Endothelial cell of umbilical vein (primary cell): ENCODE measurements at regions not wholly inside any gene's neighbourhood (a gene's known extent, or its start where the extent isn't known, plus 50 kb on each side); places are given as distances from the start of the nearest gene placed in this dataset.

Experiments used
- BruUV-seq: library from RNA; stranded (reverse); fragments of 400-500 nt; replicated peaks from 2 replicates; lab custom pipeline; 2021; lab: Mats Ljungman, UMichigan
- CTCF ChIA-PET: fragments of 300-600, 350-600 bp; sonication (Branson Sonifier 250); formaldehyde crosslinking; loops from one replicate; lab custom pipeline; 2021; ENCODE audit warnings: antibody characterized with exemption, inconsistent platforms; lab: Charles Lee
- POLR2A ChIA-PET: fragments of 300-600, 350-600 bp; sonication (Branson Sonifier 250); formaldehyde crosslinking; loops from one replicate; lab custom pipeline; 2021; ENCODE audit warnings: antibody characterized with exemption, inconsistent platforms; lab: Charles Lee
- DNase-seq: peaks from one replicate; pipeline ENCODE4 v3.0.0-alpha.2; 2011; ENCODE audit warnings: low read depth, low spot score
- FAIRE-seq: peaks from 2 replicates; lab custom pipeline; 2011; peaks lifted over from hg19 to GRCh38; lab: Jason Lieb, UNC
- H2AFZ ChIP-seq: 2 replicates; pipeline ENCODE4 v1.6.0; 2012; ENCODE audit warnings: low read depth, low read length, control low read depth, inconsistent platforms
- H3K27ac ChIP-seq: 2 replicates; pipeline ENCODE4 v1.5.1; 2011; ENCODE audit warnings: low read depth, mild to moderate bottlenecking, control low read depth, low read length, moderate library complexity; ENCODE audit not compliant: insufficient read depth
- H3K27me3 ChIP-seq, 2 experiments: 2 replicates each; pipeline versions ENCODE4 v1.6.0 to v1.6.1; 2011; ENCODE audit warnings: low read length in 2 of 2, mixed read lengths in 1 of 2; ENCODE audit not compliant: control insufficient read depth in 2 of 2, insufficient read depth in 2 of 2
- H3K36me3 ChIP-seq, 2 experiments: 2 replicates in 1 of 2; 3 replicates in 1 of 2; pipeline ENCODE4 v1.5.1; 2011; ENCODE audit warnings: low read length in 2 of 2, mild to moderate bottlenecking in 1 of 2, moderate library complexity in 1 of 2; ENCODE audit not compliant: control insufficient read depth in 2 of 2, insufficient read depth in 2 of 2; ENCODE audit errors: extremely low read depth in 1 of 2
- H3K4me1 ChIP-seq: 3 replicates; pipeline ENCODE4 v1.5.1; 2011; ENCODE audit warnings: mild to moderate bottlenecking, low read length; ENCODE audit not compliant: control insufficient read depth, insufficient read depth; ENCODE audit errors: extremely low read depth
- H3K4me2 ChIP-seq: 2 replicates; pipeline ENCODE4 v1.6.1; 2011; ENCODE audit warnings: low read length, control low read depth, mixed read lengths; ENCODE audit not compliant: insufficient read depth
- H3K4me3 ChIP-seq, 3 experiments: fragments of 200-600 bp in 1 of 3; sonication (generic), shearing (Covaris generic) in 1 of 3; replicated peaks in 1 of 3; 2 replicates each; pipeline ENCODE4 v1.5.1; 2011 to 2016; ENCODE audit warnings: control low read depth in 3 of 3, low read length in 3 of 3, mild to moderate bottlenecking in 2 of 3, inconsistent platforms in 1 of 3, low read depth in 1 of 3, moderate library complexity in 1 of 3; ENCODE audit not compliant: insufficient read depth in 1 of 3
- H3K79me2 ChIP-seq: 2 replicates; pipeline ENCODE4 v1.6.0; 2012; ENCODE audit warnings: low read length, inconsistent platforms; ENCODE audit not compliant: control insufficient read depth, insufficient read depth
- H3K9ac ChIP-seq: replicated peaks from 2 replicates; pipeline ENCODE3; 2011; ENCODE audit warnings: low read length, control low read depth; ENCODE audit not compliant: insufficient read depth; ENCODE audit errors: extremely low read depth
- H3K9me1 ChIP-seq: replicated peaks from 3 replicates; pipeline ENCODE4 v1.6.0; 2011; ENCODE audit warnings: mild to moderate bottlenecking, low read length; ENCODE audit not compliant: control insufficient read depth, insufficient read depth; ENCODE audit errors: extremely low read depth
- H3K9me3 ChIP-seq: replicated peaks from 2 replicates; pipeline ENCODE4 v1.5.1; 2012; ENCODE audit warnings: low read length, inconsistent platforms; ENCODE audit not compliant: control insufficient read depth, insufficient read depth
- H4K20me1 ChIP-seq: replicated peaks from 2 replicates; pipeline ENCODE3; 2011; ENCODE audit warnings: mild to moderate bottlenecking, low read length; ENCODE audit not compliant: control insufficient read depth, insufficient read depth; ENCODE audit errors: extremely low read depth
- CTCF ChIP-seq, 2 donors: IDR thresholded peaks; 1 replicate in 1 of 2; 2 replicates in 1 of 2; pipeline ENCODE4 v1.5.1; 2011; ENCODE audit warnings: low read length in 2 of 2, mild to moderate bottlenecking in 2 of 2, moderate library complexity in 2 of 2, control low read depth in 1 of 2, inconsistent platforms in 1 of 2, low read depth in 1 of 2; ENCODE audit not compliant: insufficient read depth in 1 of 2; ENCODE audit errors: extremely low read depth in 1 of 2
- EZH2 ChIP-seq: IDR thresholded peaks from 2 replicates; pipeline ENCODE4 v1.6.1; 2012; ENCODE audit warnings: borderline replicate concordance, low read depth, mild to moderate bottlenecking, moderate library complexity, low read length, inconsistent platforms; ENCODE audit not compliant: severe bottlenecking
- FOS ChIP-seq: IDR thresholded peaks from 2 replicates; pipeline ENCODE4 v1.6.1; 2011; ENCODE audit warnings: mild to moderate bottlenecking, low read length, moderate library complexity, borderline replicate concordance; ENCODE audit not compliant: insufficient read depth
- JUN ChIP-seq: IDR thresholded peaks from 2 replicates; pipeline ENCODE4 v1.6.1; 2011; ENCODE audit warnings: borderline replicate concordance, low read depth; ENCODE audit not compliant: insufficient read length, insufficient read depth
- MAX ChIP-seq: IDR thresholded peaks from 2 replicates; pipeline ENCODE4 v1.6.1; 2011; ENCODE audit not compliant: insufficient read depth, insufficient read length
- MYC ChIP-seq: IDR thresholded peaks from one replicate; pipeline ENCODE4 v1.6.1; 2011; ENCODE audit warnings: mild to moderate bottlenecking, low read depth, low read length
- POLR2A ChIP-seq: IDR thresholded peaks from 2 replicates; pipeline ENCODE4 v1.6.1; 2012; ENCODE audit warnings: low read depth, mild to moderate bottlenecking, control low read depth, low read length
- POLR2AphosphoS5 ChIP-seq: IDR thresholded peaks from 2 replicates; pipeline ENCODE4 v1.6.1; 2012; ENCODE audit warnings: low read depth, mild to moderate bottlenecking, control low read depth, low read length, moderate library complexity; ENCODE audit not compliant: insufficient read depth
- dilution Hi-C: fragments of 300-500 bp; cut with MboI; formaldehyde crosslinking; loops from one replicate; pipeline ENCODE4 v1.15.0; 2019; ENCODE audit warnings: low sequenced_read_pairs; ENCODE audit not compliant: extremely low pct_ligation_motif_present
- intact Hi-C: fragments of 100-400 bp; cut with micrococcal nuclease; formaldehyde crosslinking; loops from one replicate; pipeline ENCODE4 v1.10.0; 2022

DNA sequence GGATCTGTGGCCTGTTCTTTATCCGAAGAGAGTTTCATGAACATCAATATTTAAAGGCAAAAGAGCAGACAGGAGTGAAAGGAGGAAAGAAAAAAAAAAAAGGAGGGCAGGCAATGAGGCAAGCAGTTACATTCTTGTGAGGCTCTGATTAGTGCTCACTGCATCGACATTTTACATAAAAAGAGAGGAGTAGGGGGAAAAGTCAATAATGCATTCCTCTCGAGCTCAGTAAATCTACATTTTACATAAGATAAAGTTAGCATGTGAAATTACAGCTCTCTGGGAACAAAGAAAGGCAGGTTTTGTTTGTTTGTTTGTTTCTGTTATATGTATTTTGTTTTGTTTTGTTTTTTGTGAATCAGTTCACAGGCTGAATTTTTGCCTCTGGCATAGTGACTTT is 187.1 kb upstream of the ARL4C start:
- Histone ChIP-seq H3K9me3 (no peaks in the 10 kb centered on the region), H3K27ac (no peak overlapping the region), H4K20me1 (no peaks in the 10 kb centered on the region), H3K36me3 (no peaks in the 10 kb centered on the region), H3K79me2 (no peaks in the 10 kb centered on the region), H3K4me3 (no peak overlapping the region), H2AFZ (no peak overlapping the region), H3K27me3 (no peaks in the 10 kb centered on the region), H3K9me1 (no peaks in the 10 kb centered on the region), H3K9ac (no peak overlapping the region), H3K4me2 (no peak overlapping the region), H3K4me1 (peaks cover 27% of the 10 kb centered on the region)
- dilution Hi-C loops (no loop called here), intact Hi-C loops (loop anchor here (10.0 kb wide), 1 partner anchor 259 kb away; no protein-coding TSS in a partner anchor)
- FAIRE-seq (no peak), DNase-seq (no peak)
- CTCF ChIA-PET, result interaction anchor here (1.2 kb wide), 1 partner anchor 11 kb away, joined by 3 read pairs; no protein-coding TSS in a partner anchor
- no peak for TF ChIP-seq MYC
- TF ChIP-seq JUN, result no peak
- TF ChIP-seq MAX, result no peak
- POLR2A ChIA-PET, result no interaction called here
- BruUV-seq, result no TSS peak

GRCh38 chr2:234682492-234683228 is 185.8 kb upstream of the ARL4C start:
- Histone ChIP-seq H3K4me1 (peaks cover 29% of the 10 kb centered on the region), H3K9ac (no peak overlapping the region), H3K27me3 (no peaks in the 10 kb centered on the region), H2AFZ (no peak overlapping the region), H3K27ac (no peak overlapping the region), H3K9me1 (no peaks in the 10 kb centered on the region), H3K79me2 (no peaks in the 10 kb centered on the region), H3K4me2 (no peak overlapping the region), H3K36me3 (no peaks in the 10 kb centered on the region), H4K20me1 (no peaks in the 10 kb centered on the region), H3K9me3 (no peaks in the 10 kb centered on the region), H3K4me3 (no peak overlapping the region)
- DNase-seq (no peak), FAIRE-seq (no peak)
- TF ChIP-seq FOS (no peak), CTCF (IDR thresholded peaks at IDR 0.05; ENCODE audit: extremely low read depth in 1 of 2, insufficient read depth in 1 of 2, low read depth in 1 of 2, low read length in 2 of 2) (no peak), POLR2A (no peak), MAX (no peak), JUN (no peak), POLR2AphosphoS5 (no peak), EZH2 (no peak)
- ChIA-PET CTCF (interaction anchor here (1.2 kb wide), 1 partner anchor 8 kb away, joined by 3 read pairs; no protein-coding TSS in a partner anchor), POLR2A (no interaction called here)
- no TSS peak for BruUV-seq
- intact Hi-C loops (loop anchor here (10.0 kb wide), 1 partner anchor 258 kb away; no protein-coding TSS in a partner anchor), dilution Hi-C loops (no loop called here)
